ENCODE measurements at regions not wholly inside any gene's neighbourhood (a gene's known extent, or its start where the extent isn't known, plus 50 kb on each side); places are given as distances from the start of the nearest gene placed in this dataset.

GRCh38 chr3:157741607-157742006 lies 238.4 kb upstream of the VEPH1 start:
- no peak for TF ChIP-seq CTCF (IDR thresholded peaks at IDR 0.05; ENCODE audit: insufficient read depth, low read depth, low read length)
- DNase-seq (ENCODE audit: low read depth), result no peak
- no peak overlapping the region for H3K4me3 ChIP-seq (ENCODE audit: low read depth, low read length)

GRCh38 chr3:157738441-157738840 lies 235.2 kb upstream of the VEPH1 start:
- no peak for DNase-seq (ENCODE audit: low read depth)
- TF ChIP-seq CTCF (IDR thresholded peaks at IDR 0.05; ENCODE audit: insufficient read depth, low read depth, low read length), result no peak

DNA sequence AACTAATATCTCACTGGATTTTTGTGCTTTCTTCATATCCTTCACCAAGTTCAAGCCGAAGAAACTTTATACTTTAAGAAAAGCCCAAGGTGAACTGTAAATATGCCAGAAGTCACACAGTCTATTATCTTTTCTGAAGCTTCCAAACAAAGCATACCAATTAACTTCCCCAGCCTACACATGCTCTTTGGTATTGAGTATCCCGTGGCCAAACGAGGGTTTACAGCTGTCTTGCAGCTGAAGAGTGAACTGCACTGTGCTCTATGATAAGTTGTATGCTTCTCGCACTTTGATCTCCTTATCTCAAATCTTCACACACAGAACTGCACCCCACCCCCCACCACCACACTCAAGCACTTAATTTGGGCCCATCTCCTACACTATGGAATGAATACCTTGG lies 215.6 kb upstream of the VEPH1 start:
- no peak for TF ChIP-seq CTCF (IDR thresholded peaks at IDR 0.05; ENCODE audit: insufficient read depth, low read depth, low read length)
- no peak for DNase-seq (ENCODE audit: low read depth)
- no peak overlapping the region for H3K4me3 ChIP-seq (ENCODE audit: low read depth, low read length)

More at GRCh38 chr3:157738441-157738840, 235.2 kb upstream of the VEPH1 start:
- no peak overlapping the region for H3K4me3 ChIP-seq (ENCODE audit: low read depth, low read length)

DNA sequence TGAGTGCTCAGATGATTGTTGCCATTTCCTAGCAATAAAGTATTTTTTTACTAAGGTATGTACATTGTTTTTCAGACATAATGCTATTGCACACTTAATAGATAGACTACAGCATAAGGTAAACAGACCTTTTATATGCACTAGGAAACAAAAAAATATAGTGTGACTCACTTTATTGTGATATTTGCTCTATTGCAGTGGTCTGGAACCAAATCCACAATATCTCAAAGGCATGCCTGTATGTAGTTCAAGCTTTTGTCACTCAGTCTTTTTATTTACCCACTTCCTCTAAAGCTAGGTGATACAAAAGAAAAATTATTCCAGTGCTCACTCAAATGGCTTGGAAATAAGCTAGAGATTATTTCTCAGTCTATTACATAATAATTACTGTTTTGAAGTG lies 209.9 kb upstream of the VEPH1 start:
- TF ChIP-seq CTCF (IDR thresholded peaks at IDR 0.05; ENCODE audit: insufficient read depth, low read depth, low read length), result no peak
- H3K4me3 ChIP-seq (ENCODE audit: low read depth, low read length), result no peak overlapping the region
- DNase-seq (ENCODE audit: low read depth), result no peak

GRCh38 chr3:157705258-157705657 lies 202.0 kb upstream of the VEPH1 start:
- TF ChIP-seq CTCF (IDR thresholded peaks at IDR 0.05; ENCODE audit: insufficient read depth, low read depth, low read length), result no peak

GRCh38 chr3:157700405-157700804 lies 197.2 kb upstream of the VEPH1 start:
- TF ChIP-seq CTCF (IDR thresholded peaks at IDR 0.05; ENCODE audit: insufficient read depth, low read depth, low read length), result peak; percentile 8
- no peak overlapping the region for H3K4me3 ChIP-seq (ENCODE audit: low read depth, low read length)
- DNase-seq (ENCODE audit: low read depth), result no peak

More at GRCh38 chr3:157705258-157705657, 202.0 kb upstream of the VEPH1 start:
- no peak overlapping the region for H3K4me3 ChIP-seq (ENCODE audit: low read depth, low read length)
- DNase-seq (ENCODE audit: low read depth), result no peak

DNA sequence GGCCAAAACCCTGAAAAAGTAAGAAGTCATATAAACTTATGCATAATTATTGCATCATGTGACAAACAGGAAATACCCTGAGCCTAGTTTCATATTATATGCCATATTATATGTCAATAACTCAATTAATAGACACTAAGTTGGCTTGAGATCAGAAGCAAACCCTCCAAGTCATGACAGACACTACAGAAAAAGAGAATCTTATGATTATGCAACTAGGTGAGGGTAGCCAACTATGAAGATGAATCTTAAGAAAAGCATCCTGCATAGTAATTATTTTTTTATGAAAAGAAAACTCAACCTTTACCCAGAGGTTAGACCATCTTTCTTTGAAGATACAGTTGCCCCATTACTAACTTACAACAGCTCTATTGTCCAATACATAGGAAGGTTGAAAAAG lies 192.4 kb upstream of the VEPH1 start:
- no peak overlapping the region for H3K4me3 ChIP-seq (ENCODE audit: low read depth, low read length)
- no peak for TF ChIP-seq CTCF (IDR thresholded peaks at IDR 0.05; ENCODE audit: insufficient read depth, low read depth, low read length)
- no peak for DNase-seq (ENCODE audit: low read depth)

Measured in fibroblast of villous mesenchyme (primary cell).